LoVo (cell line): ENCODE measurements at regions not wholly inside any gene's neighbourhood (a gene's known extent, or its start where the extent isn't known, plus 50 kb on each side); places are given as distances from the start of the nearest gene placed in this dataset.
"Not testable (repeated sequence)": the region's sequence is repeated elsewhere in the genome, so short reads cannot be mapped to it uniquely, and the experiment has no call there.

ENCODE experiments used
- DNase-seq: peaks from one replicate; pipeline ENCODE4 v3.0.0-alpha.2; 2016; ENCODE audit warnings: low spot score

- no peak for DNase-seq
Measured at GRCh38 chr21:27769763-27770162, 802.9 kb upstream of the ADAMTS5 start.

GRCh38 chr21:27768046-27768637 is 801.3 kb upstream of the ADAMTS5 start:
- DNase-seq, result not testable (repeated sequence)

- no peak for DNase-seq
Measured at GRCh38 chr21:27764056-27764455, 797.2 kb upstream of the ADAMTS5 start.

- DNase-seq, result no peak
Measured at GRCh38 chr21:27761623-27762022, 794.7 kb upstream of the ADAMTS5 start.

- DNase-seq, result no peak
Measured at GRCh38 chr21:27759820-27760219, 792.9 kb upstream of the ADAMTS5 start.

GRCh38 chr21:27759091-27759659 is 792.3 kb upstream of the ADAMTS5 start:
- DNase-seq, result no peak

GRCh38 chr21:27756191-27756590 is 789.3 kb upstream of the ADAMTS5 start:
- no peak for DNase-seq

GRCh38 chr21:27743971-27744564 is 777.2 kb upstream of the ADAMTS5 start:
- no peak for DNase-seq

- no peak for DNase-seq
Measured at GRCh38 chr21:27741736-27742135, 774.8 kb upstream of the ADAMTS5 start.

- DNase-seq, result no peak
Measured at GRCh38 chr21:27740084-27740483, 773.2 kb upstream of the ADAMTS5 start.

- DNase-seq, result no peak
Measured at GRCh38 chr21:27739187-27739586, 772.3 kb upstream of the ADAMTS5 start.

- no peak for DNase-seq
Measured at GRCh38 chr21:27735699-27736098, 768.8 kb upstream of the ADAMTS5 start.

- no peak for DNase-seq
Measured at GRCh38 chr21:27734146-27734545, 767.3 kb upstream of the ADAMTS5 start.

- no peak for DNase-seq
Measured at GRCh38 chr21:27725916-27726315, 759.0 kb upstream of the ADAMTS5 start.

GRCh38 chr21:27722095-27722494 is 755.2 kb upstream of the ADAMTS5 start:
- DNase-seq, result peak; percentile 28

- peak; percentile 19 for DNase-seq
Measured at GRCh38 chr21:27721675-27722074, 754.8 kb upstream of the ADAMTS5 start.

GRCh38 chr21:27719226-27719625 is 752.3 kb upstream of the ADAMTS5 start:
- no peak for DNase-seq

- DNase-seq, result no peak
Measured at GRCh38 chr21:27715131-27715530, 748.2 kb upstream of the ADAMTS5 start.

- no peak for DNase-seq
Measured at GRCh38 chr21:27713154-27714109, 746.5 kb upstream of the ADAMTS5 start.

GRCh38 chr21:27704567-27705166 is 737.8 kb upstream of the ADAMTS5 start:
- no peak for DNase-seq

- DNase-seq, result no peak
Measured at GRCh38 chr21:27703791-27704190, 736.9 kb upstream of the ADAMTS5 start.

GRCh38 chr21:27700974-27701614 is 734.2 kb upstream of the ADAMTS5 start:
- peak; percentile 51 for DNase-seq
